ENCODE measurements at regions not wholly inside any gene's neighbourhood (a gene's known extent, or its start where the extent isn't known, plus 50 kb on each side); places are given as distances from the start of the nearest gene placed in this dataset.
"Not testable (repeated sequence)": the region's sequence is repeated elsewhere in the genome, so short reads cannot be mapped to it uniquely, and the experiment has no call there.

- H3K4me1 ChIP-seq (ENCODE audit: control insufficient read depth, insufficient read depth, low read length) = no peaks in the 10 kb centered on the region
- no peak overlapping the region for H3K27ac ChIP-seq (ENCODE audit: low read length)
- 87% methylated on average over 4 of the region's 4 CpGs for WGBS
- no peak for DNase-seq
- no peaks in the 10 kb centered on the region for H3K27me3 ChIP-seq (ENCODE audit: control insufficient read depth, insufficient read depth)
- ATAC-seq = no peak
- no peak overlapping the region for H3K4me3 ChIP-seq (ENCODE audit: low read length)
- H3K9me3 ChIP-seq (ENCODE audit: control insufficient read depth, low read length) = no peaks in the 10 kb centered on the region
- intact Hi-C loops (cut with DNase I) = no loop called here
Observed at GRCh38 chr18:25490316-25490715, 138.3 kb upstream of the ZNF521 start.

DNA sequence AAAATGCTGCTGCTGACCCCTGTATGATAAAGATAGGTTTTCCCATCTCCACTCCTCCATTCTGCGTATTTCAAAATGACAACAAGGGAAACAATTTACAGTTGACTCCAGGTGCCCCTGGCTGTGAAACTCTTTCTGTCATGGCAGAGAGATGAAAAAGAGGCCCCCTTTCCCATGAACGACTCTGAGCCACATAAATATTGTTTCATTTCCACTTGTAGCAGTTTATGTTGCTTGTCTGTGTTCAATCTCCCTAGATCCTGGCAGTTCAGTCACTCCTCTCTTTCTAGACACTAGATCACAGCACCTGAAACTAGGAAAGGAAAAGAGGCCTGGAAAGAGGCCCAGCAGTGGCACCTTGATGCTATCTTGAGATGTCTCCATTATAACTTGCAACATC, 121.0 kb upstream of the ZNF521 start:
- intact Hi-C loops (cut with DNase I) = no loop called here
- DNase-seq (no peak), ATAC-seq (no peak)
- 85% methylated on average over 2 of the region's 2 CpGs for WGBS
- H3K27ac ChIP-seq (ENCODE audit: low read length) = no peak overlapping the region
- H3K4me3 ChIP-seq (ENCODE audit: low read length) = no peak overlapping the region
- H3K4me1 ChIP-seq (ENCODE audit: control insufficient read depth, insufficient read depth, low read length) = no peaks in the 10 kb centered on the region
- no peaks in the 10 kb centered on the region for H3K9me3 ChIP-seq (ENCODE audit: control insufficient read depth, low read length)
- H3K27me3 ChIP-seq (ENCODE audit: control insufficient read depth, insufficient read depth) = no peaks in the 10 kb centered on the region

- H3K9me3 ChIP-seq (ENCODE audit: control insufficient read depth, low read length); intact Hi-C loops (cut with DNase I); ATAC-seq; H3K4me3 ChIP-seq (ENCODE audit: low read length); H3K27ac ChIP-seq (ENCODE audit: low read length); H3K27me3 ChIP-seq (ENCODE audit: control insufficient read depth, insufficient read depth); H3K4me1 ChIP-seq (ENCODE audit: control insufficient read depth, insufficient read depth, low read length); DNase-seq: not testable (repeated sequence)
- 97% methylated on average over 7 of the region's 7 CpGs for WGBS
Observed at GRCh38 chr18:25470756-25471524, 119.0 kb upstream of the ZNF521 start.

DNA sequence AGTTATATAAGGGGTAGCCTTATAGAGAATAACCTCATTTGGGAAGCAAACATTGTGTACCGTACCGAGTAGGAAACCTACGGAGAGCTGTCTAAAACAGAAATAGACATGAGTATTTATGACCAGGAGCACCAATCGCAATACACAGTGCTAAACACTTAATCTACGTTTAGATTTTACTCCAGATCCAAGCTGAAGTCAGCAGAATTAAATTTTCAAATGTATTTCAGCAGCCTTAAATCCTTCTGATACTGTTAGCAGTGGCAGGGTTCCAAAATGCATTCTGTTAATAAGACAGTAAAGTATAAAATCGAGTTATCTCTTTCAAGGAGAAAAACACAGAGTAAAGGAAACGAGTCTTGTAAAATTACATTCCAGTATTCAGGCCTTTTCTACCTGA, 118.1 kb upstream of the ZNF521 start:
- ATAC-seq (no peak), DNase-seq (no peak)
- H3K27ac ChIP-seq (ENCODE audit: low read length) = no peak overlapping the region
- H3K27me3 ChIP-seq (ENCODE audit: control insufficient read depth, insufficient read depth) = no peaks in the 10 kb centered on the region
- intact Hi-C loops (cut with DNase I) = no loop called here
- WGBS = 46% methylated on average over 7 of the region's 7 CpGs
- H3K9me3 ChIP-seq (ENCODE audit: control insufficient read depth, low read length) = no peaks in the 10 kb centered on the region
- H3K4me3 ChIP-seq (ENCODE audit: low read length) = no peak overlapping the region
- no peaks in the 10 kb centered on the region for H3K4me1 ChIP-seq (ENCODE audit: control insufficient read depth, insufficient read depth, low read length)

DNA sequence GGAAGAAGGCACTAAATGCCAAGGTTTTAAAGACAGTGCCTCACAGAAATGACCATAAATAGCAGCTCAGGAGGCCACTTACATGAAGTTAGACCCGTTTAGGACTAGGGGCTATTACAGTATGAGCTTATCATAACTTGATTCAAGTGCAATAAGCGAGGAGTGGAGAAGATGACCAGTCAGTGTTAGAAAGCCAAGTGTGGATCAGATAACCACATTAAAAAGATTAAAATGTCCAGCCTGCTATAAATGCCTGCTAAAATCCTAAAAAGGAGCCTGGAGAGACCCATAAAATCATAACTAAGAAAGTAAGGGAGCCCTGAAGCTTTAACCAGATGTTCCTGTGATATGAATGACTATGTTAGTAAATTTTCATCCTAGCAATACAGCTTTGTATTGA, 117.5 kb upstream of the ZNF521 start:
- ATAC-seq (no peak), DNase-seq (no peak)
- Histone ChIP-seq H3K9me3 (ENCODE audit: control insufficient read depth, low read length) (no peaks in the 10 kb centered on the region), H3K4me1 (ENCODE audit: control insufficient read depth, insufficient read depth, low read length) (no peaks in the 10 kb centered on the region), H3K27ac (ENCODE audit: low read length) (no peak overlapping the region), H3K4me3 (ENCODE audit: low read length) (no peak overlapping the region), H3K27me3 (ENCODE audit: control insufficient read depth, insufficient read depth) (no peaks in the 10 kb centered on the region)
- intact Hi-C loops (cut with DNase I) = no loop called here
- WGBS = 66% methylated on average over 2 of the region's 2 CpGs

DNA sequence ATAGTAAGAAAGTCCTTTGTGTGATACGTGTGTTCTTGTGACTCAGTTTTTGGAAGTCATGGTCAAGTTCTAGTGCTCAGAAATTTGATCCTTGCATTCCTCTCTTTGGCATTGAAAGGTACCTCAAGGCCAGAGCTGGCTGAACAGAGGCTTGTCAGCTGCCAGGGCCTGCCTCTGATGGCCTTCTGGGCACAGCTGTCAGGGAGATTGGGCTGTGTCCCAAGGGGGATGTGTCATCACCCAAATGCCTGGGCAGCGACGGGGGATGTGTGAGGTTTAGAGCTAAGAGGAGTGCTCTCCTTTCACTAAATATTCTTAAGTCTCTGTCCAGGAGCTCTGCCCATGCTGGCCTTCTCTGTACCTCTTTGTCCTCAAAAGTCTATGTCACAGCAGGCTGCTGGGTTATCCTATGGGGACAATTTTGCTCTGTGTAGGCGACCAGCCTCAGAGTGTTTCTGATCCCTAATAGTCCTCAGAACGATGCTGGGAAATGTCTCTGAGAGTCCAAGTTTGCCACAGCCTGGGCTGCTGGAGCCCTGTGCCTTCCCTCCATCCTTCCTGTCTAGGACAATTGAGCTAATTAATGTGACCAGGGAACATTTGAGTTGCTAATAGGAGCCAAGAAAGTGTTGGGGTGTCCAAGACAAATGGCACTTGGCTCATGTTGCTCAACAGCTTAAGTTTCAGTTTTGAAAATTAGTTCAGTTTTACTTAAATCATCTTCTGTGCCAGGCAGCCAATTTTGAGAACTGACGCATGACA, 115.4 kb upstream of the ZNF521 start:
- intact Hi-C loops (cut with DNase I) = no loop called here
- no peak overlapping the region for H3K4me3 ChIP-seq (ENCODE audit: low read length)
- DNase-seq = peak; percentile 71 to 85 (median 84)
- H3K27ac ChIP-seq (ENCODE audit: low read length) = peak overlapping the region; percentile 45
- WGBS = 51% methylated on average over 6 of the region's 6 CpGs
- H3K27me3 ChIP-seq (ENCODE audit: control insufficient read depth, insufficient read depth) = no peaks in the 10 kb centered on the region
- ATAC-seq = peak; percentile 93 to 94
- no peaks in the 10 kb centered on the region for H3K4me1 ChIP-seq (ENCODE audit: control insufficient read depth, insufficient read depth, low read length)
- H3K9me3 ChIP-seq (ENCODE audit: control insufficient read depth, low read length) = no peaks in the 10 kb centered on the region

- H3K4me1 ChIP-seq (ENCODE audit: control insufficient read depth, insufficient read depth, low read length) = no peaks in the 10 kb centered on the region
- H3K27me3 ChIP-seq (ENCODE audit: control insufficient read depth, insufficient read depth) = no peaks in the 10 kb centered on the region
- DNase-seq (peak in 1 of 3 donors; percentile 36), ATAC-seq (no peak)
- no peak overlapping the region for H3K27ac ChIP-seq (ENCODE audit: low read length)
- no peak overlapping the region for H3K4me3 ChIP-seq (ENCODE audit: low read length)
- no peaks in the 10 kb centered on the region for H3K9me3 ChIP-seq (ENCODE audit: control insufficient read depth, low read length)
- intact Hi-C loops (cut with DNase I) = no loop called here
- 78% methylated on average over 15 of the region's 15 CpGs for whole genome bisulfite sequencing
Observed at GRCh38 chr18:25465152-25465732, 113.3 kb upstream of the ZNF521 start.

- no peak for ATAC-seq
- no peaks in the 10 kb centered on the region for H3K27me3 ChIP-seq (ENCODE audit: control insufficient read depth, insufficient read depth)
- no peak for DNase-seq
- H3K4me1 ChIP-seq (ENCODE audit: control insufficient read depth, insufficient read depth, low read length) = no peaks in the 10 kb centered on the region
- H3K9me3 ChIP-seq (ENCODE audit: control insufficient read depth, low read length) = no peaks in the 10 kb centered on the region
- intact Hi-C loops (cut with DNase I) = no loop called here
- no peak overlapping the region for H3K27ac ChIP-seq (ENCODE audit: low read length)
- H3K4me3 ChIP-seq (ENCODE audit: low read length) = no peak overlapping the region
Observed at GRCh38 chr18:25464227-25464626, 112.3 kb upstream of the ZNF521 start.

- Histone ChIP-seq H3K27me3 (ENCODE audit: control insufficient read depth, insufficient read depth) (no peaks in the 10 kb centered on the region), H3K27ac (ENCODE audit: low read length) (no peak overlapping the region), H3K9me3 (ENCODE audit: control insufficient read depth, low read length) (no peaks in the 10 kb centered on the region), H3K4me1 (ENCODE audit: control insufficient read depth, insufficient read depth, low read length) (no peaks in the 10 kb centered on the region), H3K4me3 (ENCODE audit: low read length) (no peak overlapping the region)
- no peak for ATAC-seq
- DNase-seq = no peak
- intact Hi-C loops (cut with DNase I) = no loop called here
- 73% methylated on average over 4 of the region's 4 CpGs for WGBS
Observed at GRCh38 chr18:25463726-25464125, 111.8 kb upstream of the ZNF521 start.

- Histone ChIP-seq H3K9me3 (ENCODE audit: control insufficient read depth, low read length) (no peaks in the 10 kb centered on the region), H3K4me3 (ENCODE audit: low read length) (no peak overlapping the region), H3K27me3 (ENCODE audit: control insufficient read depth, insufficient read depth) (no peaks in the 10 kb centered on the region), H3K27ac (ENCODE audit: low read length) (no peak overlapping the region), H3K4me1 (ENCODE audit: control insufficient read depth, insufficient read depth, low read length) (no peaks in the 10 kb centered on the region)
- ATAC-seq (no peak), DNase-seq (no peak)
- 49% methylated on average over 1 of the region's 1 CpG for WGBS
- intact Hi-C loops (cut with DNase I) = no loop called here
Observed at GRCh38 chr18:25459814-25460213, 107.8 kb upstream of the ZNF521 start.

DNA sequence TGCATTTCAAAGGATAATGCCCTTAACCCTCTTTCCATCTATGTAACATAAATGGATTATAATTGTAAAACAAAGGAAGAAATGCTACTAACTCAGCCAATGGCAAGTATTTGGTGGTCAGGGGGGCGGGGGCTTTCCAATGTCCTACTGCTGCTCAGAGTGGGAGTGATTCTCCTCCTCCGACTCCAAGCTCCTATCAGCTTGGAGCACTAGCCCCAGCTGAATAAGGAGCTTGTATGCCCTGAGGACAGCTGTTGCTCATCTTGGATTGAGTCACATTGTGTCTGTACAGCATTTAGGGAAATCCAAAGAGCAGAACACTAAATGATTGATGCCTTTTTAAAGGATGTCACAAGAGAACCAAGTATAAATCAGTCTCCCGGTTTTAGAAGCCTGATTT, 105.6 kb upstream of the ZNF521 start:
- Histone ChIP-seq H3K4me3 (ENCODE audit: low read length) (no peak overlapping the region), H3K9me3 (ENCODE audit: control insufficient read depth, low read length) (no peaks in the 10 kb centered on the region), H3K27me3 (ENCODE audit: control insufficient read depth, insufficient read depth) (no peaks in the 10 kb centered on the region), H3K4me1 (ENCODE audit: control insufficient read depth, insufficient read depth, low read length) (no peaks in the 10 kb centered on the region), H3K27ac (ENCODE audit: low read length) (no peak overlapping the region)
- no peak for DNase-seq
- 72% methylated on average over 3 of the region's 3 CpGs for WGBS
- peak in 1 of 2 donors; percentile 42 for ATAC-seq
- intact Hi-C loops (cut with DNase I) = no loop called here

All from right cardiac atrium (tissue), 5 donors.